Thyroid gland (tissue), 4 donors: ENCODE measurements at regions not wholly inside any gene's neighbourhood (a gene's known extent, or its start where the extent isn't known, plus 50 kb on each side); places are given as distances from the start of the nearest gene placed in this dataset.
"Not testable (repeated sequence)": the region's sequence is repeated elsewhere in the genome, so short reads cannot be mapped to it uniquely, and the experiment has no call there.

Experiments used
- DNase-seq, 2 donors: peaks; one replicate each; pipeline ENCODE4 v3.0.0-alpha.2; 2019
- H3K27ac ChIP-seq, 3 donors: fragments of 200-600 bp; sonication (generic); 1 replicate in 2 of 3; 2 replicates in 1 of 3; pipeline ENCODE4 v1.5.1; 2016 to 2019; ENCODE audit warnings: mild to moderate bottlenecking in 1 of 3, moderate library complexity in 1 of 3
- H3K27me3 ChIP-seq: fragments of 200-600 bp; sonication (generic); one replicate; pipeline ENCODE4 v1.5.1; 2019
- H3K36me3 ChIP-seq, 2 donors: fragments of 200-600 bp; sonication (generic); one replicate each; pipeline ENCODE4 v1.5.1; 2016 to 2019
- H3K4me1 ChIP-seq, 2 donors: fragments of 200-600 bp; sonication (generic); one replicate each; pipeline ENCODE4 v1.5.1; 2017 to 2019
- H3K4me3 ChIP-seq, 3 donors: fragments of 200-600 bp; sonication (generic); replicated peaks in 1 of 3; 1 replicate in 2 of 3; 2 replicates in 1 of 3; pipeline ENCODE4 v1.5.1; 2016; ENCODE audit warnings: mild to moderate bottlenecking in 1 of 3
- H3K9me3 ChIP-seq: fragments of 200-600 bp; sonication (generic); one replicate; pipeline ENCODE4 v1.5.1; 2017
- POLR2A ChIP-seq, 2 donors: fragments of 450-650 bp; IDR thresholded peaks; one replicate each; pipeline ENCODE4 v1.6.1; 2017; ENCODE audit warnings: antibody characterized with exemption in 2 of 2, mild to moderate bottlenecking in 2 of 2, moderate library complexity in 1 of 2
- whole genome bisulfite sequencing, 2 donors: methylation state at CpG; one replicate each; pipeline ENCODE4 v1.1.5; 2017; 5-methylcytosine and 5-hydroxymethylcytosine counted together
- intact Hi-C: fragments of 100-400 bp; cut with DNase I; formaldehyde crosslinking; loops from one replicate; pipeline ENCODE4 v1.15.1; 2023
- TF ChIP-seq, protein P1 (sequence below), 6 experiments: fragments of 200-600 bp in 3 of 6; fragments of 450-650 bp in 3 of 6; sonication (generic) in 3 of 6; IDR thresholded peaks; one replicate each; pipeline ENCODE4 v1.5.1; 2016 to 2019; ENCODE audit warnings: antibody characterized with exemption in 6 of 6, mild to moderate bottlenecking in 2 of 6, inconsistent platforms in 1 of 6, moderate library complexity in 1 of 6

DNA sequence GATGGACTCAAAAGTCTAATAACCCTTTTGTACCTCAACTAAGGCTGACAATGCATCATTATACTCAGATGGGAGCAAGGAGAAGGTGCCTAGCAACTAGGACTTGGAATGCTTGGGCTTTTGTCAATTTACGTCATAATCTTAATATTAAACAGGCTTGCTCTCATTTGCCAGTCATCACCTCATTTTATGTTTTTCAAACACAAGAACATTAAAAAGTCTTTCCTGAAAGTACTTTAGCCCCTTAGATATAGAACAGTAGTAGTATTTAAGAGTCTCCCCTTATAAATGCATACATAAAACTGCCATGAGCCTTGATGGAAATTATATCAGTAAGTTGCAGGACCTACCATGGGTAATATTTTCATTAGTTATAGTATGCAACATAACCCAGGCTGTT lies 150.7 kb upstream of the INTU start:
- WGBS, 2 donors, result 94 to 95% methylated on average over 1 of the region's 1 CpG
- DNase-seq, result no peak
- Histone ChIP-seq H3K27ac (no peak overlapping the region), H3K9me3 (no peaks in the 10 kb centered on the region), H3K4me3 (no peak overlapping the region), H3K27me3 (no peaks in the 10 kb centered on the region), H3K36me3 (no peaks in the 10 kb centered on the region), H3K4me1 (no peaks in the 10 kb centered on the region)
- intact Hi-C loops, result no loop called here
- TF ChIP-seq, protein P1, sequence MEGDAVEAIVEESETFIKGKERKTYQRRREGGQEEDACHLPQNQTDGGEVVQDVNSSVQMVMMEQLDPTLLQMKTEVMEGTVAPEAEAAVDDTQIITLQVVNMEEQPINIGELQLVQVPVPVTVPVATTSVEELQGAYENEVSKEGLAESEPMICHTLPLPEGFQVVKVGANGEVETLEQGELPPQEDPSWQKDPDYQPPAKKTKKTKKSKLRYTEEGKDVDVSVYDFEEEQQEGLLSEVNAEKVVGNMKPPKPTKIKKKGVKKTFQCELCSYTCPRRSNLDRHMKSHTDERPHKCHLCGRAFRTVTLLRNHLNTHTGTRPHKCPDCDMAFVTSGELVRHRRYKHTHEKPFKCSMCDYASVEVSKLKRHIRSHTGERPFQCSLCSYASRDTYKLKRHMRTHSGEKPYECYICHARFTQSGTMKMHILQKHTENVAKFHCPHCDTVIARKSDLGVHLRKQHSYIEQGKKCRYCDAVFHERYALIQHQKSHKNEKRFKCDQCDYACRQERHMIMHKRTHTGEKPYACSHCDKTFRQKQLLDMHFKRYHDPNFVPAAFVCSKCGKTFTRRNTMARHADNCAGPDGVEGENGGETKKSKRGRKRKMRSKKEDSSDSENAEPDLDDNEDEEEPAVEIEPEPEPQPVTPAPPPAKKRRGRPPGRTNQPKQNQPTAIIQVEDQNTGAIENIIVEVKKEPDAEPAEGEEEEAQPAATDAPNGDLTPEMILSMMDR (IDR thresholded peaks at IDR 0.05), result no peak
- TF ChIP-seq POLR2A (IDR thresholded peaks at IDR 0.05), result no peak

DNA sequence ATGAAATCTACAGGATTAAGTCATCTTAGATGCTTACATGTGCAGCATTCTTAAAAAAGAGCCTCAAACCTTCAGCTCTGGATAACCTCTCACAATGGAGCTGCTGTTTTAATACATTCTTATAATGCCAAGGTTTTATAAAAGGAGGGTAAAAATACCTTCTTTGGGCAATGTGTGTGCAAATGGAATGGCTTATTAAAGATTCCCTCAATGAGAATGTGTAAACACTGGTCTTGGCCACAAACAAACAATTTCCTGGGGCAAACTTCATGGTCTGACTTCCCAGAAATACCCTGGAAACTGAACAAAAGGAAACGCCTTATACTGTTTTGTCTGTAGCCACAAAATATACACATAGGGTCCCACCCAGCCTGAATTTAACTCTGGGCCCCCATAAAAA lies 148.6 kb upstream of the INTU start:
- Histone ChIP-seq H3K27ac (no peak overlapping the region), H3K27me3 (no peaks in the 10 kb centered on the region), H3K9me3 (no peaks in the 10 kb centered on the region), H3K4me1 (no peaks in the 10 kb centered on the region), H3K36me3 (no peaks in the 10 kb centered on the region), H3K4me3 (no peak overlapping the region)
- DNase-seq, result no peak
- TF ChIP-seq POLR2A (IDR thresholded peaks at IDR 0.05), result no peak
- TF ChIP-seq, protein P1 (IDR thresholded peaks at IDR 0.05), result no peak
- intact Hi-C loops, result no loop called here
- WGBS, 2 donors, result 69 to 80% methylated on average over 1 of the region's 1 CpG

- TF ChIP-seq POLR2A (IDR thresholded peaks at IDR 0.05), result no peak
- TF ChIP-seq, protein P1 (IDR thresholded peaks at IDR 0.05), result no peak
- WGBS, 2 donors, result 79 to 89% methylated on average over 1 of the region's 1 CpG
- H3K27me3 ChIP-seq, result no peaks in the 10 kb centered on the region
- no peaks in the 10 kb centered on the region for H3K9me3 ChIP-seq
- no peaks in the 10 kb centered on the region for H3K36me3 ChIP-seq
- no peak overlapping the region for H3K4me3 ChIP-seq
- intact Hi-C loops, result no loop called here
- no peaks in the 10 kb centered on the region for H3K4me1 ChIP-seq
- no peak for DNase-seq
- H3K27ac ChIP-seq, result no peak overlapping the region
These were observed 146.5 kb upstream of the INTU start for GRCh38 chr4:127486248-127486647.

DNA sequence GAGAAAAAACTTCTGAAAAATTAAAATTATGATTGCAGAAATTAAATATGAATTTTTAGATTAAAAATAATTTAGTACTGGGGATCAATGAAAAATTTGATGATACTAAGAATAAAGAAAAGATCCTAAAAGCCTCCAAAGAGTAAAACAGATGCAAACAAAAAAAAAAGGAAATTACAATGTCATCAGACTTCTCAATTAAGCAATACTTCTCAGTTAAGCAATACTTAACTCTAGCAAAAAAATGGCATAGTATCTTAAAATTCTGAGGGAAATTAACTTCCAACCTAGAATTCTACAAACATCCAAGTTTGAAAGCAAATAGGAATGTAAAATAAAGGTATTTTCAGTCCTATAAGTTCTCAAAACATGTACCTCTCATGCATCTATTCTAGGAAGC lies 141.2 kb upstream of the INTU start:
- no peak overlapping the region for H3K27ac ChIP-seq
- no peaks in the 10 kb centered on the region for H3K4me1 ChIP-seq
- TF ChIP-seq POLR2A (IDR thresholded peaks at IDR 0.05), result no peak
- TF ChIP-seq, protein P1 (IDR thresholded peaks at IDR 0.05), result no peak
- no peak for DNase-seq
- no peaks in the 10 kb centered on the region for H3K9me3 ChIP-seq
- H3K27me3 ChIP-seq, result no peaks in the 10 kb centered on the region
- no peak overlapping the region for H3K4me3 ChIP-seq
- no peaks in the 10 kb centered on the region for H3K36me3 ChIP-seq
- intact Hi-C loops, result no loop called here

- H3K4me3 ChIP-seq, H3K36me3 ChIP-seq, DNase-seq, H3K27ac ChIP-seq, H3K9me3 ChIP-seq, H3K27me3 ChIP-seq, intact Hi-C loops, H3K4me1 ChIP-seq: not testable (repeated sequence)
- 95 to 97% methylated on average over 9 of the region's 9 CpGs for WGBS, 2 donors
These were observed 135.9 kb upstream of the INTU start for GRCh38 chr4:127496875-127497274.

DNA sequence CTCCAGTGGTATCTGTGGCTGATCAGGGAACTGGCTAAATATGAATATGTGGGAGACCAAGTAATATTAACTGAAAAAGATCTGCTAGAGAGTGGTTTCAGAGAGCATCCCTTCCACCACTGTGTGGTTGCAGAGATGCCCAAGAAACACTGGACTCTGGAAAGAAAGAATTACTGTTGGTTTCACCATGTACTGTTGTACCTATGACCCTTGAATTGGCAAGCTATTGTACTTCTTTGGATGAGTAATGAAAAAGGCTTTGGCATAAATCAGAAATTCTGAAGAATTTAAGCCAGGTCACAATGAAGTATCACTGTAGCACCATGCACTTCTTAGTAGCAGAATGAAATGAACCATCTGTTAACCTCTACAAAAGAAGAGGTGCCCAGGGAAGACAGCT lies 134.4 kb upstream of the INTU start:
- H3K27me3 ChIP-seq, result no peaks in the 10 kb centered on the region
- intact Hi-C loops, result no loop called here
- no peak overlapping the region for H3K4me3 ChIP-seq
- H3K4me1 ChIP-seq, result peaks cover 5 to 11% of the 10 kb centered on the region in 2 donors
- TF ChIP-seq, protein P1 (IDR thresholded peaks at IDR 0.05), result no peak
- TF ChIP-seq POLR2A (IDR thresholded peaks at IDR 0.05), result no peak
- no peak overlapping the region for H3K27ac ChIP-seq
- H3K36me3 ChIP-seq, result no peaks in the 10 kb centered on the region
- H3K9me3 ChIP-seq, result no peaks in the 10 kb centered on the region
- no peak for DNase-seq
